HG03159 (cell line): ENCODE measurements at regions not wholly inside any gene's neighbourhood (a gene's known extent, or its start where the extent isn't known, plus 50 kb on each side); places are given as distances from the start of the nearest gene placed in this dataset.
"Not testable (repeated sequence)": the region's sequence is repeated elsewhere in the genome, so short reads cannot be mapped to it uniquely, and the experiment has no call there.

Experiments used
- ATAC-seq: cut with Tn5 transposase; IDR thresholded peaks from one replicate; pipeline ENCODE4 v1.9.1; 2021; ENCODE audit warnings: mild to moderate bottlenecking, moderate library complexity; ENCODE audit not compliant: unreplicated experiment

GRCh38 chr1:78715181-78715661 is 65.6 kb downstream of the IFI44 start:
- ATAC-seq = no peak

GRCh38 chr1:78716186-78716585 is 66.6 kb downstream of the IFI44 start:
- no peak for ATAC-seq

- no peak for ATAC-seq
These were observed 68.9 kb downstream of the IFI44 start for GRCh38 chr1:78718566-78718965.

- no peak for ATAC-seq
These were observed 71.5 kb downstream of the IFI44 start for GRCh38 chr1:78721136-78721535.

GRCh38 chr1:78722105-78722504 is 72.5 kb downstream of the IFI44 start:
- no peak for ATAC-seq

GRCh38 chr1:78722521-78722920 is 72.9 kb downstream of the IFI44 start:
- no peak for ATAC-seq

GRCh38 chr1:78722947-78723346 is 73.3 kb downstream of the IFI44 start:
- no peak for ATAC-seq

- no peak for ATAC-seq
These were observed 77.1 kb downstream of the IFI44 start for GRCh38 chr1:78726686-78727085.

- ATAC-seq = no peak
These were observed 78.7 kb downstream of the IFI44 start for GRCh38 chr1:78728359-78728758.

- no peak for ATAC-seq
These were observed 80.4 kb downstream of the IFI44 start for GRCh38 chr1:78730054-78730453.

GRCh38 chr1:78731674-78732073 is 82.0 kb downstream of the IFI44 start:
- ATAC-seq = no peak

GRCh38 chr1:78737241-78737640 is 87.6 kb downstream of the IFI44 start:
- ATAC-seq = no peak

GRCh38 chr1:78743626-78744025 is 94.0 kb downstream of the IFI44 start:
- ATAC-seq = no peak

- ATAC-seq = no peak
These were observed 95.5 kb downstream of the IFI44 start for GRCh38 chr1:78745111-78745510.

GRCh38 chr1:78753679-78754078 is 104.0 kb downstream of the IFI44 start:
- ATAC-seq = not testable (repeated sequence)

GRCh38 chr1:78755986-78756385 is 106.4 kb downstream of the IFI44 start:
- no peak for ATAC-seq

- no peak for ATAC-seq
These were observed 108.9 kb downstream of the IFI44 start for GRCh38 chr1:78758506-78758905.

GRCh38 chr1:78759881-78760280 is 110.2 kb downstream of the IFI44 start:
- ATAC-seq = no peak

GRCh38 chr1:78760858-78761257 is 111.2 kb downstream of the IFI44 start:
- ATAC-seq = no peak

- no peak for ATAC-seq
These were observed 112.5 kb downstream of the IFI44 start for GRCh38 chr1:78762113-78762512.

- ATAC-seq = no peak
These were observed 115.9 kb downstream of the IFI44 start for GRCh38 chr1:78765489-78765888.

- ATAC-seq = no peak
These were observed 130.2 kb downstream of the IFI44 start for GRCh38 chr1:78779831-78780230.

GRCh38 chr1:78787544-78787943 is 137.9 kb downstream of the IFI44 start:
- ATAC-seq = no peak

- ATAC-seq = no peak
These were observed 140.5 kb downstream of the IFI44 start for GRCh38 chr1:78790174-78790573.
